ENCODE measurements at regions not wholly inside any gene's neighbourhood (a gene's known extent, or its start where the extent isn't known, plus 50 kb on each side); places are given as distances from the start of the nearest gene placed in this dataset.

DNA sequence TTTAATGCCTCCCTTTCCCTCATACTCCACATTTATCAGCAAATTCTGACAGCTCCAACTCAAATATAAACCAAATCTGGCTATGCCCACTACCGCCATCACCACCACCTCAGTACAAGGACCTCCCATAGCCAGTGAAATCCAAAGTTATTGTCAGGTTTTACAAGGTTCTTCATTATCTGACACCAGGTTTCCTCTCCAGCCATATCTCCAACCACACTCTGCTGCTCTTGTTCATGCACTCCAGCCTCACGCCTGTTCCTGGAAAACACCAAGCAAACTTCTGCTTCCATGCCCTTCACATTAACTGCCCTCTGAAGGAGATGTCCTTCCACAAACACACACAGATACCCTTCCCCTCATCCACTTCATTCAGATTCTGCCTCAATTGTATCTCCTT, 102.2 kb upstream of the MIR17HG start:
- TF ChIP-seq RAD21 (IDR thresholded peaks at IDR 0.05) (no peak), TAF1 (conservative IDR thresholded peaks at IDR 0.05) (no peak)
- TF ChIP-seq, protein P1, sequence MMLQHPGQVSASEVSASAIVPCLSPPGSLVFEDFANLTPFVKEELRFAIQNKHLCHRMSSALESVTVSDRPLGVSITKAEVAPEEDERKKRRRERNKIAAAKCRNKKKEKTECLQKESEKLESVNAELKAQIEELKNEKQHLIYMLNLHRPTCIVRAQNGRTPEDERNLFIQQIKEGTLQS (IDR thresholded peaks at IDR 0.05) = no peak
- TF ChIP-seq, protein P2, sequence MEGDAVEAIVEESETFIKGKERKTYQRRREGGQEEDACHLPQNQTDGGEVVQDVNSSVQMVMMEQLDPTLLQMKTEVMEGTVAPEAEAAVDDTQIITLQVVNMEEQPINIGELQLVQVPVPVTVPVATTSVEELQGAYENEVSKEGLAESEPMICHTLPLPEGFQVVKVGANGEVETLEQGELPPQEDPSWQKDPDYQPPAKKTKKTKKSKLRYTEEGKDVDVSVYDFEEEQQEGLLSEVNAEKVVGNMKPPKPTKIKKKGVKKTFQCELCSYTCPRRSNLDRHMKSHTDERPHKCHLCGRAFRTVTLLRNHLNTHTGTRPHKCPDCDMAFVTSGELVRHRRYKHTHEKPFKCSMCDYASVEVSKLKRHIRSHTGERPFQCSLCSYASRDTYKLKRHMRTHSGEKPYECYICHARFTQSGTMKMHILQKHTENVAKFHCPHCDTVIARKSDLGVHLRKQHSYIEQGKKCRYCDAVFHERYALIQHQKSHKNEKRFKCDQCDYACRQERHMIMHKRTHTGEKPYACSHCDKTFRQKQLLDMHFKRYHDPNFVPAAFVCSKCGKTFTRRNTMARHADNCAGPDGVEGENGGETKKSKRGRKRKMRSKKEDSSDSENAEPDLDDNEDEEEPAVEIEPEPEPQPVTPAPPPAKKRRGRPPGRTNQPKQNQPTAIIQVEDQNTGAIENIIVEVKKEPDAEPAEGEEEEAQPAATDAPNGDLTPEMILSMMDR (IDR thresholded peaks at IDR 0.05; ENCODE audit: low read depth, low read length, missing input control) = no peak

Data from liver (tissue), 3 donors.